HEK293T (cell line): ENCODE measurements at regions not wholly inside any gene's neighbourhood (a gene's known extent, or its start where the extent isn't known, plus 50 kb on each side); places are given as distances from the start of the nearest gene placed in this dataset.

Source experiments
- CTCF ChIA-PET: fragments of 350-600 bp; formaldehyde crosslinking; extraction: SDS; loops from one replicate; lab custom pipeline; 2021; ENCODE audit warnings: antibody characterized with exemption, inconsistent platforms; lab: Yijun Ruan, JAX
- POLR2A ChIA-PET: fragments of 350-600 bp; formaldehyde crosslinking; extraction: SDS; loops from one replicate; lab custom pipeline; 2020; ENCODE audit warnings: antibody characterized with exemption, inconsistent platforms; lab: Yijun Ruan, JAX
- DNase-seq: peaks from one replicate; pipeline ENCODE4 v3.0.0; 2012; ENCODE audit warnings: mixed read lengths; ENCODE audit errors: extremely low spot score
- ARNT ChIP-seq: fragments of 450-650 bp; IDR thresholded peaks from 2 replicates; pipeline ENCODE4 v1.6.1; 2017; ENCODE audit warnings: mild to moderate bottlenecking
- BHLHE40 ChIP-seq: fragments of 450-650 bp; IDR thresholded peaks from 2 replicates; pipeline ENCODE4 v1.6.1; 2016; ENCODE audit warnings: mild to moderate bottlenecking, moderate library complexity, borderline replicate concordance
- CTBP1 ChIP-seq: fragments of 450-650 bp; IDR thresholded peaks from 2 replicates; pipeline ENCODE4 v1.6.1; 2016; ENCODE audit warnings: borderline replicate concordance
- ELF4 ChIP-seq: fragments of 450-650 bp; IDR thresholded peaks from 2 replicates; pipeline ENCODE4 v1.6.1; 2017; ENCODE audit warnings: antibody characterized with exemption
- FOXA1 ChIP-seq: fragments of 450-650 bp; IDR thresholded peaks from 2 replicates; pipeline ENCODE4 v1.6.1; 2016; ENCODE audit warnings: mild to moderate bottlenecking
- FOXK2 ChIP-seq: fragments of 450-650 bp; IDR thresholded peaks from 2 replicates; pipeline ENCODE4 v1.6.1; 2016; ENCODE audit warnings: mild to moderate bottlenecking
- FOXM1 ChIP-seq: fragments of 450-650 bp; IDR thresholded peaks from 2 replicates; pipeline ENCODE4 v1.6.1; 2017; ENCODE audit warnings: mild to moderate bottlenecking, borderline replicate concordance
- HDGF ChIP-seq: fragments of 450-650 bp; IDR thresholded peaks from 2 replicates; pipeline ENCODE4 v1.6.1; 2017; ENCODE audit warnings: antibody characterized with exemption, borderline replicate concordance
- L3MBTL2 ChIP-seq: fragments of 450-650 bp; conservative IDR thresholded peaks from 2 replicates; pipeline ENCODE4 v1.6.1; 2016; ENCODE audit warnings: mild to moderate bottlenecking
- LEF1 ChIP-seq: fragments of 450-650 bp; IDR thresholded peaks from 2 replicates; pipeline ENCODE4 v1.6.1; 2017; ENCODE audit warnings: mild to moderate bottlenecking, borderline replicate concordance
- NFRKB ChIP-seq: fragments of 450-650 bp; IDR thresholded peaks from 2 replicates; pipeline ENCODE4 v1.6.1; 2016; ENCODE audit warnings: mild to moderate bottlenecking, moderate library complexity
- PKNOX1 ChIP-seq: fragments of 450-650 bp; IDR thresholded peaks from 2 replicates; pipeline ENCODE4 v1.6.1; 2016
- SP1 ChIP-seq: fragments of 450-650 bp; IDR thresholded peaks from 2 replicates; pipeline ENCODE4 v1.6.1; 2017
- SUZ12 ChIP-seq: fragments of 450-650 bp; IDR thresholded peaks from 2 replicates; pipeline ENCODE4 v1.6.1; 2016; ENCODE audit warnings: mild to moderate bottlenecking
- TARDBP ChIP-seq: fragments of 450-650 bp; IDR thresholded peaks from 2 replicates; pipeline ENCODE4 v1.6.1; 2016
- ZNF384 ChIP-seq: fragments of 450-650 bp; IDR thresholded peaks from 2 replicates; pipeline ENCODE4 v1.6.1; 2016

GRCh38 chr7:53776323-53776722, 740.9 kb downstream of the POM121L12 start:
- TF ChIP-seq ZNF384 (no peak), FOXK2 (no peak), LEF1 (no peak), TARDBP (no peak), NFRKB (no peak), FOXA1 (no peak), SUZ12 (no peak), ARNT (no peak), SP1 (no peak), L3MBTL2 (no peak), ELF4 (no peak), PKNOX1 (no peak), HDGF (no peak), BHLHE40 (no peak), FOXM1 (no peak)
- POLR2A ChIA-PET, result no interaction called here
- CTCF ChIA-PET, result no interaction called here
- DNase-seq, result no peak

GRCh38 chr7:53789741-53790140, 752.4 kb upstream of the VSTM2A start:
- no peak for DNase-seq
- POLR2A ChIA-PET, result no interaction called here
- CTCF ChIA-PET, result no interaction called here
- TF ChIP-seq SUZ12 (no peak), TARDBP (no peak), FOXM1 (no peak), CTBP1 (no peak), L3MBTL2 (no peak), HDGF (no peak), ZNF384 (no peak), SP1 (no peak), LEF1 (no peak), BHLHE40 (no peak), ELF4 (no peak), FOXA1 (no peak), PKNOX1 (no peak), ARNT (no peak), NFRKB (no peak), FOXK2 (no peak)

GRCh38 chr7:53794816-53795215, 747.4 kb upstream of the VSTM2A start:
- DNase-seq, result no peak
- TF ChIP-seq HDGF, result no peak
- no peak for TF ChIP-seq FOXK2
- no peak for TF ChIP-seq CTBP1
- TF ChIP-seq ZNF384, result no peak
- no peak for TF ChIP-seq SUZ12
- TF ChIP-seq FOXM1, result no peak
- POLR2A ChIA-PET, result no interaction called here
- CTCF ChIA-PET, result no interaction called here

- CTCF ChIA-PET, result no interaction called here
- POLR2A ChIA-PET, result no interaction called here
- TF ChIP-seq FOXK2 (no peak), FOXA1 (no peak), FOXM1 (no peak), PKNOX1 (no peak), L3MBTL2 (no peak), LEF1 (no peak), ARNT (no peak)
- DNase-seq, result no peak
Observed at GRCh38 chr7:53800746-53801145, 741.4 kb upstream of the VSTM2A start.

GRCh38 chr7:53806119-53806518, 736.1 kb upstream of the VSTM2A start:
- ChIA-PET CTCF (no interaction called here), POLR2A (no interaction called here)
- no peak for DNase-seq
- no peak for TF ChIP-seq ARNT
- TF ChIP-seq TARDBP, result no peak
- TF ChIP-seq PKNOX1, result no peak
- no peak for TF ChIP-seq SUZ12
- no peak for TF ChIP-seq BHLHE40
- TF ChIP-seq ZNF384, result no peak
- TF ChIP-seq LEF1, result no peak
- no peak for TF ChIP-seq FOXM1
- TF ChIP-seq HDGF, result no peak
- no peak for TF ChIP-seq FOXA1
- no peak for TF ChIP-seq ELF4
- TF ChIP-seq FOXK2, result no peak
- TF ChIP-seq NFRKB, result no peak
- TF ChIP-seq SP1, result no peak
- no peak for TF ChIP-seq L3MBTL2
- no peak for TF ChIP-seq CTBP1

GRCh38 chr7:53811555-53812079, 730.6 kb upstream of the VSTM2A start:
- CTCF ChIA-PET, result no interaction called here
- TF ChIP-seq ELF4 (no peak), NFRKB (no peak), ARNT (no peak), ZNF384 (no peak), SUZ12 (no peak)
- DNase-seq, result no peak
- POLR2A ChIA-PET, result no interaction called here
